Endothelial cell of umbilical vein (primary cell): ENCODE measurements at regions not wholly inside any gene's neighbourhood (a gene's known extent, or its start where the extent isn't known, plus 50 kb on each side); places are given as distances from the start of the nearest gene placed in this dataset.

ENCODE experiments used
- BruUV-seq: library from RNA; stranded (reverse); fragments of 400-500 nt; replicated peaks from 2 replicates; lab custom pipeline; 2021; lab: Mats Ljungman, UMichigan
- CTCF ChIA-PET: fragments of 300-600, 350-600 bp; sonication (Branson Sonifier 250); formaldehyde crosslinking; loops from one replicate; lab custom pipeline; 2021; ENCODE audit warnings: antibody characterized with exemption, inconsistent platforms; lab: Charles Lee
- POLR2A ChIA-PET: fragments of 300-600, 350-600 bp; sonication (Branson Sonifier 250); formaldehyde crosslinking; loops from one replicate; lab custom pipeline; 2021; ENCODE audit warnings: antibody characterized with exemption, inconsistent platforms; lab: Charles Lee
- DNase-seq: peaks from one replicate; pipeline ENCODE4 v3.0.0-alpha.2; 2011; ENCODE audit warnings: low read depth, low spot score
- FAIRE-seq: peaks from 2 replicates; lab custom pipeline; 2011; peaks lifted over from hg19 to GRCh38; lab: Jason Lieb, UNC
- H2AFZ ChIP-seq: 2 replicates; pipeline ENCODE4 v1.6.0; 2012; ENCODE audit warnings: low read depth, low read length, control low read depth, inconsistent platforms
- H3K27ac ChIP-seq: 2 replicates; pipeline ENCODE4 v1.5.1; 2011; ENCODE audit warnings: low read depth, mild to moderate bottlenecking, control low read depth, low read length, moderate library complexity; ENCODE audit not compliant: insufficient read depth
- H3K27me3 ChIP-seq, 2 experiments: 2 replicates each; pipeline versions ENCODE4 v1.6.0 to v1.6.1; 2011; ENCODE audit warnings: low read length in 2 of 2, mixed read lengths in 1 of 2; ENCODE audit not compliant: control insufficient read depth in 2 of 2, insufficient read depth in 2 of 2
- H3K36me3 ChIP-seq, 2 experiments: 2 replicates in 1 of 2; 3 replicates in 1 of 2; pipeline ENCODE4 v1.5.1; 2011; ENCODE audit warnings: low read length in 2 of 2, mild to moderate bottlenecking in 1 of 2, moderate library complexity in 1 of 2; ENCODE audit not compliant: control insufficient read depth in 2 of 2, insufficient read depth in 2 of 2; ENCODE audit errors: extremely low read depth in 1 of 2
- H3K4me1 ChIP-seq: 3 replicates; pipeline ENCODE4 v1.5.1; 2011; ENCODE audit warnings: mild to moderate bottlenecking, low read length; ENCODE audit not compliant: control insufficient read depth, insufficient read depth; ENCODE audit errors: extremely low read depth
- H3K4me2 ChIP-seq: 2 replicates; pipeline ENCODE4 v1.6.1; 2011; ENCODE audit warnings: low read length, control low read depth, mixed read lengths; ENCODE audit not compliant: insufficient read depth
- H3K4me3 ChIP-seq, 3 experiments: fragments of 200-600 bp in 1 of 3; sonication (generic), shearing (Covaris generic) in 1 of 3; replicated peaks in 1 of 3; 2 replicates each; pipeline ENCODE4 v1.5.1; 2011 to 2016; ENCODE audit warnings: control low read depth in 3 of 3, low read length in 3 of 3, mild to moderate bottlenecking in 2 of 3, inconsistent platforms in 1 of 3, low read depth in 1 of 3, moderate library complexity in 1 of 3; ENCODE audit not compliant: insufficient read depth in 1 of 3
- H3K79me2 ChIP-seq: 2 replicates; pipeline ENCODE4 v1.6.0; 2012; ENCODE audit warnings: low read length, inconsistent platforms; ENCODE audit not compliant: control insufficient read depth, insufficient read depth
- H3K9ac ChIP-seq: replicated peaks from 2 replicates; pipeline ENCODE3; 2011; ENCODE audit warnings: low read length, control low read depth; ENCODE audit not compliant: insufficient read depth; ENCODE audit errors: extremely low read depth
- H3K9me1 ChIP-seq: replicated peaks from 3 replicates; pipeline ENCODE4 v1.6.0; 2011; ENCODE audit warnings: mild to moderate bottlenecking, low read length; ENCODE audit not compliant: control insufficient read depth, insufficient read depth; ENCODE audit errors: extremely low read depth
- H3K9me3 ChIP-seq: replicated peaks from 2 replicates; pipeline ENCODE4 v1.5.1; 2012; ENCODE audit warnings: low read length, inconsistent platforms; ENCODE audit not compliant: control insufficient read depth, insufficient read depth
- H4K20me1 ChIP-seq: replicated peaks from 2 replicates; pipeline ENCODE3; 2011; ENCODE audit warnings: mild to moderate bottlenecking, low read length; ENCODE audit not compliant: control insufficient read depth, insufficient read depth; ENCODE audit errors: extremely low read depth
- CTCF ChIP-seq, 2 donors: IDR thresholded peaks; 1 replicate in 1 of 2; 2 replicates in 1 of 2; pipeline ENCODE4 v1.5.1; 2011; ENCODE audit warnings: low read length in 2 of 2, mild to moderate bottlenecking in 2 of 2, moderate library complexity in 2 of 2, control low read depth in 1 of 2, inconsistent platforms in 1 of 2, low read depth in 1 of 2; ENCODE audit not compliant: insufficient read depth in 1 of 2; ENCODE audit errors: extremely low read depth in 1 of 2
- EZH2 ChIP-seq: IDR thresholded peaks from 2 replicates; pipeline ENCODE4 v1.6.1; 2012; ENCODE audit warnings: borderline replicate concordance, low read depth, mild to moderate bottlenecking, moderate library complexity, low read length, inconsistent platforms; ENCODE audit not compliant: severe bottlenecking
- FOS ChIP-seq: IDR thresholded peaks from 2 replicates; pipeline ENCODE4 v1.6.1; 2011; ENCODE audit warnings: mild to moderate bottlenecking, low read length, moderate library complexity, borderline replicate concordance; ENCODE audit not compliant: insufficient read depth
- GATA2 ChIP-seq: IDR thresholded peaks from 2 replicates; pipeline ENCODE4 v1.7.0; 2011; ENCODE audit warnings: low read depth, mild to moderate bottlenecking, moderate library complexity, mixed read lengths, low read length; ENCODE audit not compliant: insufficient read length, insufficient read depth
- JUN ChIP-seq: IDR thresholded peaks from 2 replicates; pipeline ENCODE4 v1.6.1; 2011; ENCODE audit warnings: borderline replicate concordance, low read depth; ENCODE audit not compliant: insufficient read length, insufficient read depth
- MYC ChIP-seq: IDR thresholded peaks from one replicate; pipeline ENCODE4 v1.6.1; 2011; ENCODE audit warnings: mild to moderate bottlenecking, low read depth, low read length
- POLR2A ChIP-seq: IDR thresholded peaks from 2 replicates; pipeline ENCODE4 v1.6.1; 2012; ENCODE audit warnings: low read depth, mild to moderate bottlenecking, control low read depth, low read length
- POLR2AphosphoS5 ChIP-seq: IDR thresholded peaks from 2 replicates; pipeline ENCODE4 v1.6.1; 2012; ENCODE audit warnings: low read depth, mild to moderate bottlenecking, control low read depth, low read length, moderate library complexity; ENCODE audit not compliant: insufficient read depth
- dilution Hi-C: fragments of 300-500 bp; cut with MboI; formaldehyde crosslinking; loops from one replicate; pipeline ENCODE4 v1.15.0; 2019; ENCODE audit warnings: low sequenced_read_pairs; ENCODE audit not compliant: extremely low pct_ligation_motif_present
- intact Hi-C: fragments of 100-400 bp; cut with micrococcal nuclease; formaldehyde crosslinking; loops from one replicate; pipeline ENCODE4 v1.10.0; 2022
- TF ChIP-seq, protein P1 (sequence below): IDR thresholded peaks from 2 replicates; pipeline ENCODE4 v1.6.1; 2011; ENCODE audit not compliant: insufficient read depth, insufficient read length

DNA sequence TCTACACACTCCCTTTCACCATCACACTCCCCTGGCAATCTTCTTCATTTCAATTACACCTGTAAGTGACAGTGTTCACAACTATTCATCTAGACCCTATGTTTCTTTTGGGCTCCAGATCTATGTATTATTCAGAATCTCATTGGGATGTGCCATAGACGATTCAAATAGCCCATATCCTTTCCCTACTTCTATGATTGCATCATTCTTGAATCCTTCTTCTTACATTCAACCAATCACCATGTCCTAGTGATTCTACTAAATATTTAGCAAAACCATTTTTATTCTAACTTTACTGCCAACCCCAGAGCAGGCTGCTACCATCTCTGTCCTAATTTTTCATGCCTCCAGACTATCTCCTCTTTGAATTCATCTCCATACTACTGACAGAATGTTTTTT lies 106.4 kb downstream of the TDRD15 start:
- no TSS peak for BruUV-seq
- Histone ChIP-seq H3K27ac (no peak overlapping the region), H3K4me3 (no peak overlapping the region), H3K27me3 (no peaks in the 10 kb centered on the region), H3K9me1 (no peaks in the 10 kb centered on the region), H3K4me1 (no peaks in the 10 kb centered on the region), H3K79me2 (no peaks in the 10 kb centered on the region), H3K9me3 (no peaks in the 10 kb centered on the region), H3K9ac (no peak overlapping the region), H2AFZ (no peak overlapping the region), H4K20me1 (no peaks in the 10 kb centered on the region), H3K36me3 (no peaks in the 10 kb centered on the region), H3K4me2 (no peak overlapping the region)
- ChIA-PET CTCF (no interaction called here), POLR2A (no interaction called here)
- TF ChIP-seq GATA2 = no peak
- TF ChIP-seq FOS = no peak
- TF ChIP-seq JUN = no peak
- no peak for TF ChIP-seq CTCF (IDR thresholded peaks at IDR 0.05; ENCODE audit: extremely low read depth in 1 of 2, insufficient read depth in 1 of 2, low read depth in 1 of 2, low read length in 2 of 2)
- no peak for TF ChIP-seq MYC
- TF ChIP-seq, protein P1, sequence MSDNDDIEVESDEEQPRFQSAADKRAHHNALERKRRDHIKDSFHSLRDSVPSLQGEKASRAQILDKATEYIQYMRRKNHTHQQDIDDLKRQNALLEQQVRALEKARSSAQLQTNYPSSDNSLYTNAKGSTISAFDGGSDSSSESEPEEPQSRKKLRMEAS = no peak
- TF ChIP-seq POLR2A = no peak
- no peak for TF ChIP-seq POLR2AphosphoS5
- no peak for TF ChIP-seq EZH2
- no peak for DNase-seq
- intact Hi-C loops = no loop called here
- FAIRE-seq = no peak
- dilution Hi-C loops = no loop called here
